ENCODE measurements at regions not wholly inside any gene's neighbourhood (a gene's known extent, or its start where the extent isn't known, plus 50 kb on each side); places are given as distances from the start of the nearest gene placed in this dataset.

DNA sequence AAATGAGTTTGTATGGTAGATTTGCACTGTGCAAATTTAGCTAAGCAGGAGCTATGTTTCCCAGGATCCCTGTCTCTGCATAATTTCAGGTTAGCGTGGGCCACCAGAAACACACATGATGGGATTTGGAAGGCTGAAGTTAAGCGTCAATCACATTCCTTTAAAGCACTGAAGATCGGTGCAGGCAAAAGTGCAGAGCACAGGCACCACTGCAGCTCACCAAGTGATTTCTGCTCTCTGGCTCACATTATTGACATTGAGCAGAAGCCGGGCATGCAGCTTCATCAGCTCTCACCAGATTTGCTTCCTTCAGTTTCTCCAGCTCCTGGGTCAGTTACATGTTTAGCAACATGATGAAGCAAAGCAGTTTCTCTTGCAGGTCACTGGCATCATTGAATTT is 256.4 kb upstream of the TGFBR2 start:
- DNase-seq (ENCODE audit: low spot score) (no peak), ATAC-seq (no peak)
- TF ChIP-seq ZNF396 (CRISPR knock-in tag; IDR thresholded peaks at IDR 0.05; ENCODE audit: borderline replicate concordance) (no peak), PRRX2 (CRISPR knock-in tag; IDR thresholded peaks at IDR 0.05) (no peak), NFE2L1 (CRISPR knock-in tag; IDR thresholded peaks at IDR 0.05) (no peak), CREM (CRISPR knock-in tag; IDR thresholded peaks at IDR 0.05) (no peak), ZNF263 (CRISPR knock-in tag; IDR thresholded peaks at IDR 0.05; ENCODE audit: low read depth) (no peak), ZNF423 (CRISPR knock-in tag; IDR thresholded peaks at IDR 0.05) (no peak), ZNF416 (CRISPR knock-in tag; IDR thresholded peaks at IDR 0.05) (no peak), FOXK1 (CRISPR knock-in tag; IDR thresholded peaks at IDR 0.05) (no peak), CBFB (CRISPR knock-in tag; IDR thresholded peaks at IDR 0.05; ENCODE audit: low read depth) (no peak), NR1H2 (CRISPR knock-in tag; IDR thresholded peaks at IDR 0.05) (no peak), ZBTB21 (CRISPR knock-in tag; IDR thresholded peaks at IDR 0.05; ENCODE audit: borderline replicate concordance) (no peak)
- TF ChIP-seq, protein P1, sequence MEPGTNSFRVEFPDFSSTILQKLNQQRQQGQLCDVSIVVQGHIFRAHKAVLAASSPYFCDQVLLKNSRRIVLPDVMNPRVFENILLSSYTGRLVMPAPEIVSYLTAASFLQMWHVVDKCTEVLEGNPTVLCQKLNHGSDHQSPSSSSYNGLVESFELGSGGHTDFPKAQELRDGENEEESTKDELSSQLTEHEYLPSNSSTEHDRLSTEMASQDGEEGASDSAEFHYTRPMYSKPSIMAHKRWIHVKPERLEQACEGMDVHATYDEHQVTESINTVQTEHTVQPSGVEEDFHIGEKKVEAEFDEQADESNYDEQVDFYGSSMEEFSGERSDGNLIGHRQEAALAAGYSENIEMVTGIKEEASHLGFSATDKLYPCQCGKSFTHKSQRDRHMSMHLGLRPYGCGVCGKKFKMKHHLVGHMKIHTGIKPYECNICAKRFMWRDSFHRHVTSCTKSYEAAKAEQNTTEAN (CRISPR knock-in tag; IDR thresholded peaks at IDR 0.05) = no peak
- TF ChIP-seq, protein P2, sequence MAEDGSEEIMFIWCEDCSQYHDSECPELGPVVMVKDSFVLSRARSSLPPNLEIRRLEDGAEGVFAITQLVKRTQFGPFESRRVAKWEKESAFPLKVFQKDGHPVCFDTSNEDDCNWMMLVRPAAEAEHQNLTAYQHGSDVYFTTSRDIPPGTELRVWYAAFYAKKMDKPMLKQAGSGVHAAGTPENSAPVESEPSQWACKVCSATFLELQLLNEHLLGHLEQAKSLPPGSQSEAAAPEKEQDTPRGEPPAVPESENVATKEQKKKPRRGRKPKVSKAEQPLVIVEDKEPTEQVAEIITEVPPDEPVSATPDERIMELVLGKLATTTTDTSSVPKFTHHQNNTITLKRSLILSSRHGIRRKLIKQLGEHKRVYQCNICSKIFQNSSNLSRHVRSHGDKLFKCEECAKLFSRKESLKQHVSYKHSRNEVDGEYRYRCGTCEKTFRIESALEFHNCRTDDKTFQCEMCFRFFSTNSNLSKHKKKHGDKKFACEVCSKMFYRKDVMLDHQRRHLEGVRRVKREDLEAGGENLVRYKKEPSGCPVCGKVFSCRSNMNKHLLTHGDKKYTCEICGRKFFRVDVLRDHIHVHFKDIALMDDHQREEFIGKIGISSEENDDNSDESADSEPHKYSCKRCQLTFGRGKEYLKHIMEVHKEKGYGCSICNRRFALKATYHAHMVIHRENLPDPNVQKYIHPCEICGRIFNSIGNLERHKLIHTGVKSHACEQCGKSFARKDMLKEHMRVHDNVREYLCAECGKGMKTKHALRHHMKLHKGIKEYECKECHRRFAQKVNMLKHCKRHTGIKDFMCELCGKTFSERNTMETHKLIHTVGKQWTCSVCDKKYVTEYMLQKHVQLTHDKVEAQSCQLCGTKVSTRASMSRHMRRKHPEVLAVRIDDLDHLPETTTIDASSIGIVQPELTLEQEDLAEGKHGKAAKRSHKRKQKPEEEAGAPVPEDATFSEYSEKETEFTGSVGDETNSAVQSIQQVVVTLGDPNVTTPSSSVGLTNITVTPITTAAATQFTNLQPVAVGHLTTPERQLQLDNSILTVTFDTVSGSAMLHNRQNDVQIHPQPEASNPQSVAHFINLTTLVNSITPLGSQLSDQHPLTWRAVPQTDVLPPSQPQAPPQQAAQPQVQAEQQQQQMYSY (CRISPR knock-in tag; IDR thresholded peaks at IDR 0.05) = no peak
- TF ChIP-seq, protein P3, sequence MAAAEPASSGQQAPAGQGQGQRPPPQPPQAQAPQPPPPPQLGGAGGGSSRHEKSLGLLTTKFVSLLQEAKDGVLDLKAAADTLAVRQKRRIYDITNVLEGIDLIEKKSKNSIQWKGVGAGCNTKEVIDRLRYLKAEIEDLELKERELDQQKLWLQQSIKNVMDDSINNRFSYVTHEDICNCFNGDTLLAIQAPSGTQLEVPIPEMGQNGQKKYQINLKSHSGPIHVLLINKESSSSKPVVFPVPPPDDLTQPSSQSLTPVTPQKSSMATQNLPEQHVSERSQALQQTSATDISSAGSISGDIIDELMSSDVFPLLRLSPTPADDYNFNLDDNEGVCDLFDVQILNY (CRISPR knock-in tag; IDR thresholded peaks at IDR 0.05) = no peak
- Mint-ChIP-seq H3K4me1 (peaks cover 23% of the 10 kb centered on the region), H3K9me3 (no peaks in the 10 kb centered on the region), H3K36me3 (no peaks in the 10 kb centered on the region), H3K4me3 (no peak overlapping the region), H3K27me3 (ENCODE audit: low read depth) (no peaks in the 10 kb centered on the region), H3K27ac (no peak overlapping the region)
- ChIA-PET POLR2A (no interaction called here), CTCF (no interaction called here)

DNA sequence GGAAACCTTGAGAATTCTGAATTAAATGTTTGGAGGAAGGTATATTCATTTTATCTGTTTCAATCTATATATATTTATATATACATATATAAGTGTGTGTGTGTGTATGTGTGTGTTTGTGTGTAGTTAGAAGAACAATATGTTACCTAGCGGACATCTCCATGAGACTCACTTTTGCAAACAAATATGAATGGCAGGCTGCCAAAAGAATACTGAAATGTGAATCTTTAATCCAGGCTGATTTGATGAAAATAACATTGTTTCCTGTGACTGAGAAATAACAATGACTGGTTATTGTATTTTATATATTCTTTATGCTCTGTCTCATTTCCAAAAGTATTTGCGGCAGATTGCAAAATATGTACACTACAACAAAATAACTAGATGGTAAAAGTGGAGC is 255.5 kb upstream of the TGFBR2 start:
- no peaks in the 10 kb centered on the region for H3K27me3 Mint-ChIP-seq (ENCODE audit: low read depth)
- no peaks in the 10 kb centered on the region for H3K36me3 Mint-ChIP-seq
- TF ChIP-seq FOXP1 (CRISPR knock-in tag; IDR thresholded peaks at IDR 0.05; ENCODE audit: borderline replicate concordance) (no peak), ZNF423 (CRISPR knock-in tag; IDR thresholded peaks at IDR 0.05) (no peak), ZNF121 (CRISPR knock-in tag; IDR thresholded peaks at IDR 0.05) (no peak), NFATC4 (CRISPR knock-in tag; IDR thresholded peaks at IDR 0.05) (no peak), SOX15 (CRISPR knock-in tag; IDR thresholded peaks at IDR 0.05) (no peak), OVOL2 (CRISPR knock-in tag; IDR thresholded peaks at IDR 0.05; ENCODE audit: borderline replicate concordance) (no peak), FOXJ3 (CRISPR knock-in tag; IDR thresholded peaks at IDR 0.05; ENCODE audit: borderline replicate concordance) (no peak)
- TF ChIP-seq, protein P4, sequence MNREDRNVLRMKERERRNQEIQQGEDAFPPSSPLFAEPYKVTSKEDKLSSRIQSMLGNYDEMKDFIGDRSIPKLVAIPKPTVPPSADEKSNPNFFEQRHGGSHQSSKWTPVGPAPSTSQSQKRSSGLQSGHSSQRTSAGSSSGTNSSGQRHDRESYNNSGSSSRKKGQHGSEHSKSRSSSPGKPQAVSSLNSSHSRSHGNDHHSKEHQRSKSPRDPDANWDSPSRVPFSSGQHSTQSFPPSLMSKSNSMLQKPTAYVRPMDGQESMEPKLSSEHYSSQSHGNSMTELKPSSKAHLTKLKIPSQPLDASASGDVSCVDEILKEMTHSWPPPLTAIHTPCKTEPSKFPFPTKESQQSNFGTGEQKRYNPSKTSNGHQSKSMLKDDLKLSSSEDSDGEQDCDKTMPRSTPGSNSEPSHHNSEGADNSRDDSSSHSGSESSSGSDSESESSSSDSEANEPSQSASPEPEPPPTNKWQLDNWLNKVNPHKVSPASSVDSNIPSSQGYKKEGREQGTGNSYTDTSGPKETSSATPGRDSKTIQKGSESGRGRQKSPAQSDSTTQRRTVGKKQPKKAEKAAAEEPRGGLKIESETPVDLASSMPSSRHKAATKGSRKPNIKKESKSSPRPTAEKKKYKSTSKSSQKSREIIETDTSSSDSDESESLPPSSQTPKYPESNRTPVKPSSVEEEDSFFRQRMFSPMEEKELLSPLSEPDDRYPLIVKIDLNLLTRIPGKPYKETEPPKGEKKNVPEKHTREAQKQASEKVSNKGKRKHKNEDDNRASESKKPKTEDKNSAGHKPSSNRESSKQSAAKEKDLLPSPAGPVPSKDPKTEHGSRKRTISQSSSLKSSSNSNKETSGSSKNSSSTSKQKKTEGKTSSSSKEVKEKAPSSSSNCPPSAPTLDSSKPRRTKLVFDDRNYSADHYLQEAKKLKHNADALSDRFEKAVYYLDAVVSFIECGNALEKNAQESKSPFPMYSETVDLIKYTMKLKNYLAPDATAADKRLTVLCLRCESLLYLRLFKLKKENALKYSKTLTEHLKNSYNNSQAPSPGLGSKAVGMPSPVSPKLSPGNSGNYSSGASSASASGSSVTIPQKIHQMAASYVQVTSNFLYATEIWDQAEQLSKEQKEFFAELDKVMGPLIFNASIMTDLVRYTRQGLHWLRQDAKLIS (CRISPR knock-in tag; IDR thresholded peaks at IDR 0.05; ENCODE audit: borderline replicate concordance) = no peak
- TF ChIP-seq, protein P5, sequence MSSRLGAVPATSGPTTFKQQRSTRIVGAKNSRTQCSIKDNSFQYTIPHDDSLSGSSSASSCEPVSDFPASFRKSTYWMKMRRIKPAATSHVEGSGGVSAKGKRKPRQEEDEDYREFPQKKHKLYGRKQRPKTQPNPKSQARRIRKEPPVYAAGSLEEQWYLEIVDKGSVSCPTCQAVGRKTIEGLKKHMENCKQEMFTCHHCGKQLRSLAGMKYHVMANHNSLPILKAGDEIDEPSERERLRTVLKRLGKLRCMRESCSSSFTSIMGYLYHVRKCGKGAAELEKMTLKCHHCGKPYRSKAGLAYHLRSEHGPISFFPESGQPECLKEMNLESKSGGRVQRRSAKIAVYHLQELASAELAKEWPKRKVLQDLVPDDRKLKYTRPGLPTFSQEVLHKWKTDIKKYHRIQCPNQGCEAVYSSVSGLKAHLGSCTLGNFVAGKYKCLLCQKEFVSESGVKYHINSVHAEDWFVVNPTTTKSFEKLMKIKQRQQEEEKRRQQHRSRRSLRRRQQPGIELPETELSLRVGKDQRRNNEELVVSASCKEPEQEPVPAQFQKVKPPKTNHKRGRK (CRISPR knock-in tag; IDR thresholded peaks at IDR 0.05; ENCODE audit: borderline replicate concordance) = no peak
- TF ChIP-seq, protein P6, sequence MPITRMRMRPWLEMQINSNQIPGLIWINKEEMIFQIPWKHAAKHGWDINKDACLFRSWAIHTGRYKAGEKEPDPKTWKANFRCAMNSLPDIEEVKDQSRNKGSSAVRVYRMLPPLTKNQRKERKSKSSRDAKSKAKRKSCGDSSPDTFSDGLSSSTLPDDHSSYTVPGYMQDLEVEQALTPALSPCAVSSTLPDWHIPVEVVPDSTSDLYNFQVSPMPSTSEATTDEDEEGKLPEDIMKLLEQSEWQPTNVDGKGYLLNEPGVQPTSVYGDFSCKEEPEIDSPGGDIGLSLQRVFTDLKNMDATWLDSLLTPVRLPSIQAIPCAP (CRISPR knock-in tag; IDR thresholded peaks at IDR 0.05) = no peak
- ChIA-PET POLR2A (no interaction called here), CTCF (no interaction called here)
- no peaks in the 10 kb centered on the region for H3K9me3 Mint-ChIP-seq
- no peak overlapping the region for H3K27ac Mint-ChIP-seq
- no peak for DNase-seq (ENCODE audit: low spot score)
- H3K4me3 Mint-ChIP-seq = no peak overlapping the region
- no peak for ATAC-seq
- H3K4me1 Mint-ChIP-seq = peaks cover 25% of the 10 kb centered on the region
